ENCODE measurements at regions not wholly inside any gene's neighbourhood (a gene's known extent, or its start where the extent isn't known, plus 50 kb on each side); places are given as distances from the start of the nearest gene placed in this dataset.

DNA sequence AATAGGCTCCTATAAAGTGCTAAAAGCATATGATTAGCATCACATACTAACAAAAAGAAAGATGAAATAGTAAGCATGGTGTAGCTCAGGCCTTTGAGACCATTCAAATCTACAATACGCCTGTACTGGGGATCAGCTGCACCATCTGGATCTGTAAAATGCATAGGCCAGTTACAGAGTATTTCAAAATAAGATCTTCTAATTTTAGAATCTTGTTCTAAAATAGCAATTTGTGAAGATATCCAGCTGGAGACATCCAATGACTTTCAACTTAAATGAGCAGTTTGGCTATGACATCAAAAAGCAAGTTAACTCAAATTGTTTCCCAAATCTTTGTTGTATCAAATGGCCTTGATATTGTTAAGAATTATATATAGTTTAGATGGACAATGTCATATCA lies 386.3 kb downstream of the MRPS30 start:
- DNase-seq (ENCODE audit: extremely low spot score) = no peak
- ChIA-PET CTCF (no interaction called here), POLR2A (no interaction called here)
- TF ChIP-seq NFRKB (IDR thresholded peaks at IDR 0.05) = no peak
- TF ChIP-seq ARNT (IDR thresholded peaks at IDR 0.05) = no peak
- no peak for TF ChIP-seq FOXA1 (IDR thresholded peaks at IDR 0.05)
- TF ChIP-seq LEF1 (IDR thresholded peaks at IDR 0.05; ENCODE audit: borderline replicate concordance) = no peak
- TF ChIP-seq CTBP1 (IDR thresholded peaks at IDR 0.05; ENCODE audit: borderline replicate concordance) = no peak
- TF ChIP-seq ELF4 (IDR thresholded peaks at IDR 0.05) = no peak

All from HEK293T (cell line).